Stimulated activated naive CD4-positive, alpha-beta T cell treated with Interleukin-2 at 50 U/mL for 16 hours (primary cell): ENCODE measurements at regions not wholly inside any gene's neighbourhood (a gene's known extent, or its start where the extent isn't known, plus 50 kb on each side); places are given as distances from the start of the nearest gene placed in this dataset.
"Not testable (repeated sequence)": the region's sequence is repeated elsewhere in the genome, so short reads cannot be mapped to it uniquely, and the experiment has no call there.

Experiments used
- DNase-seq: peaks from one replicate; lab custom pipeline; 2025; lab: John Stamatoyannopoulos, UW

DNA sequence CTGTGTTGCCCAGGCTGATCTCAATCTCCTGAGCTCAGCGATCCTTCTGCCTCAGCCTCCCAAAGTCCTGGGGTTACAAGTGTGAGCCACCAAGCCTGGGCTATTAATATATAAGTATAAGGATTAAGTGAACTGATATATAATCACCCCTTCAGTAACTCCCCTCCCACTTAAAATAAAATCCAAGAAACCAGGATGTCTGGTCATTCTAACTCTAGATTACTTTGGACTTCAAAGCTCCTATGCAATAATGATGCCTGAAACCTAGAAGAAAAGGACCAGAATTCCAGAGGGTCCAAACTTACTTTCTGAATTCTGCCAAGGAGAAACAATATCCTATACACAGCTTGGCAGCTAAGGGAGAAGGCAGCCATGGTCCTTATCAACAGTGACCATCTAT is 206.8 kb upstream of the ZNF217 start:
- no peak for DNase-seq

DNA sequence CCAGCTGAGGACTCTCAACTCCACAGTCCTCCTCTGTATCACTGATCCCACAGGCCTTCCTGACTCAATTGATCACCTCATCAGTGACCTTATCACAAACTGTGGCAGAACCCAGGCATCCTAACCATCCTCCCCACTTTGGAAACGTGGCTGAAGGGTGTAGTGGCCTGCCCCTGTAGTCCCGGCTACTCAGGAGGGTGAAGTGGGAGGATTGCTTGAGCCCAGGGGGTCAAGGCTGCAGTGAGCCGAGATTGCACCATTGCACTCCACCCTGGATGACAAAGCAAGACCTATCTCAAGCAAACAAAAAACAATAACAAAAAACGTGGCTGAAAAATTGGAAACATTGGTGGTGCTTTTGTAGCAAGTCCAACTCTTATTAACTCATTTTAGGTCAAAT is 203.4 kb upstream of the ZNF217 start:
- DNase-seq: no peak

DNA sequence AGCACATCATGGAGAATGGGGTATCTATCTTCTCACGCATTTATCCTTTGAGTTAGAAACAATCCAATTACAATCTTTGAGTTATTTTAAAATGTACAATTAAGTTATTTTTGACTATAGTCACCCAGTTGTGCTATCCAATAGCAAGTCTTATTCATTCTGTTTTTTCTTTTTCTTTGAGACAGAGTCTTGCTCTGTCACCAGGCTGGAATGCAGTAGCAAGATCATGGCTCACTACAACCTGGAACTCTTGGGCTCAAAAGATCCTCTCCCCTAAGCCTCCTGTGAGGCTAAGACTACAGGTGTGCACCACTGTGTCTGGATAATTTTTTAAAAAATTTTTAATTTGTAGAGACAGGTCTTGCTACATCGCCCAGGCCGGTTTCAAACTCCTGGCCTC is 201.5 kb upstream of the ZNF217 start:
- DNase-seq: no peak

DNA sequence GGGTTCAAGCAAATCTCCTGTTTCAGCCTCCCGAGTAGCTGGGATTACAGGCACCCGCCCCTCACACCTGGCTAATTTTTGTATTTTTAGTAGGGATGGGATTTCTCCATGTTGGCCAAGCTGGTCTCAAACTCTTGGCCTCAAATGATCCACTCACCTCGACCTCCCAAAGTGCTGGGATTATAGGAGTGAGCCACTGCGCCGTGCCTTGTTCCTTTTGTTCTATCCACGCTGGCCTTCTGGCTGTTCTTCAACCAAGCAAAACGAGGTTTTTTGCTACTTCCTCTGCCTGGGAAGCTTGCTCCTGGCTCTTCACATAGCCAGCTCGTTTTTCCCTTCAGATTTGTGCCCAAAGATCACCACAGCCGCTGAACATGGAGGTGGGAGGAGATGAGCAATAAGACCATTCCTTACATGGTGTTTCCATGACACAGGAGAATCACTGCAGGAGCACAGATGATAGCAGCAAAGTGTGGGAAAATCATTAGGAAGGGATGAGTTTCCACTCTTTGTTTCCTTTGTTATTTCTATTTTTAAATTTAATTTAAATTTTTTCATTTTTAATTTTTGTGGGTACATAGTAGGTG is 201.0 kb upstream of the ZNF217 start:
- DNase-seq: no peak

DNA sequence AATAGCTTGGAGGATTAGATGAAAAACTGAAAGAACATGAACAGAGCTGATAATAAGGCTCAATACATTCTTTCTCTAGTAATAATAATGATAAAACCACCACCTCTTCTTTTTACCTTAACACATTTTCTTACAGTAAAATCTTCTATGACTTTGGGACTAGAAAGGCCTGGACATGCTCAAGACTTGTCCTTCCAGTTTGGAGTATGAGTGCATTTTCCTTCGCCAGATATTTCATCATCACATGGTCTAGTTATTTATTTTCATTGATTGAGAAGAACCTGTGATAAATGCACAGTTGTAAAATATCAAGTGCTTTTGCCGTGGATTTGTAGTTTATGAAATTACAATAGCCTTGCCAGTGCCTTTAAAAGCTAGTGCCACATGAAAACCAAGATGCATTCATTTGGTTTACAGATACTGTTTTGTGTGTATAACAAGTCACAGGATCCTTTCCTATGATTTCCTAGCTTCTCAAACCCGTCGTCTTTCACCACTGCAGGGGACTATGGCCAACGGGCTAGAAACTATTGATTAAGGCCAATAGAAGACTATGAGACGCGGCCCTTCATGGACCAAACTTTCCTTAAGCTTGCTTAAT is 200.2 kb upstream of the ZNF217 start:
- DNase-seq: no peak

DNA sequence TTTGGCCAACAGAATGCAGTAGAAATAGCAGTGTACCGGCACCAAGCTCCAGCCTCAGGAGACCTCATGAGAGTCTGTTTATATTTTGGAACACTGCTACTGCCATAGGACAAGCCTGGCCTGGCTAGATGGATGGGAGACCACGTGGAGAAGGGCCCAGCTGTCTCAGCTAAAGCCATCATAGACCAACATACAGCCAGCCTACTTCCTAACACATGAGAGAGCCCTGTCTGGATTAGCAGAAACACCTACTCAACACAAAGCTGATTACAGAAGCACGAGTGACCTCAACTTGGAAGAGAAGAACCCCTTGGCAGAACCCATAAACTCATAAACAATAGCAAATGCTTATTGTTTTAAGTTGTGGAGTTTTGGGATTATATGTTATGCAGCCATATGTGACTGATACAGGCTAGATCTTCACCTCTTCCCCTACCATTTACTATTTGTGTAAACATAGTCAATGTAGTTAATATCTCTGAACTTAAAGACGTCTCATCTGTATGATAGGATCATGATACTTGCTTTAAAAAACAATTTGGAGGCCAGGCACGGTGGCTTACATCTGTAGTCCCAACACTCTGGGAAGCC is 199.4 kb upstream of the ZNF217 start:
- no peak for DNase-seq

DNA sequence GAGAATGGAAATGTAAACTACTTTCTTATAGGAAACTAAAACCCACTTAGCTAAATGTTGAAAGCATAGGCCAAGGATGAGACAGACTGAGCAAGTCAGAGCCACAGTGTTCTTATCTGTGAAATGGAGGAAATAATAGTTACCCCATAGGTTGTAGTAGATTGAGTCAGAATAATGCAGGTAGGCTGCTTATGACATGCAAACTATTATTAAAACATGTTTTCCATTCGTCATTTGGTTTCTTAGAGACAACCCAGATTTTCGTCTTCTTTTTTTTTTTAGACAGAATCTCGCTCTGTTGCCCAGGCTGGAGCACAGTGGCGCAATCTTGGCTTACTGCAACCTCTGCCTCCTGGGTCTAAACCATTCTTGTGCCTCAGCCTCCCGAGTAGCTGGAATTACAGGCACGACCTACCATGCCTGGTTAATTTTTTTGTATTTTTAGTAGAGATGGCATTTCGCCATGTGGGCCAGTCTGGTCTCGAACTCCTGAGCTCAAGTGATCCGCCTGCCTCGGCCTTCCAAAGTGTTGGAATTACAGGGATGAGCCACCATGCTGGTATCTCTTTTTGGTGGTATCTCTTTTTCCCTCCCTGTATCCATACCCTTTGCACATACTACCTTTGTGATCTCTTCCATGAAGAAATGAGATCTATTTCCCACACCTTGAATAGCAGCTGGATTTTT is 196.5 kb upstream of the ZNF217 start:
- no peak for DNase-seq

DNA sequence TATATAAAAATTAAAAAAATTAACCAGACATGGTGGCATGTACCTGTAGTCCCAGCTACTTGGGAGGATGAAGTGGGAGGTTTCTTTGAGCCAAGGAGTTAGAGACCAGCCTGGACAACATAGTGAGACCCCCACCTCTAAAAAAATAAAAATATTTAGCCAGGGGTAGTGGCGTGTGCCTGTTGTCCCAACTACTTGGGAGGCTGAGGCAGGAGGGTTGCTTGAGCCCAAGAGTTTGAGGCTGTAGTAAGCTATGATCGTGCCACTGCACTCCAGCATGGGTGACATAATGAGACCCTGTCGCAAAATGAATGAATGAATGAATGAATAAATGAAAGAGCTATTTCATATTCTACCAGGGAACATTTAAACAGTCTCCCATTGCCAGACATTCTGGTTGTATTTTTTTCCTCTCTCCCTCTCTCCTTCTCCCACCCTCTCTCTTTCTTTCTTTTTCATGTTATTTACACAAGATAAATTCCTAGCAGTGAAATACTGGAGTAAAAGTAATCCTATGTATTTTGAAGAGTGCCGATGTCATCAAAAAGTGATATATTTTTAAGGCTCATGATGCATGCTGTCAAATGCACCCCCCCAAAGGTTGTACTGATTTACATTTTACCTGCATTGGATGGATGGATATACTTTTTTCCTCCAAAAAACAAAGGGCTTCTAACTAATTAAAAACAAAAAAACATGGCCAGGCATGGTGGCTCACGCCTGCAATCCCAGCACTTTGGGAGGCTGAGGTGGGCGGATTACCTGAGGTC is 194.8 kb upstream of the ZNF217 start:
- DNase-seq: no peak

DNA sequence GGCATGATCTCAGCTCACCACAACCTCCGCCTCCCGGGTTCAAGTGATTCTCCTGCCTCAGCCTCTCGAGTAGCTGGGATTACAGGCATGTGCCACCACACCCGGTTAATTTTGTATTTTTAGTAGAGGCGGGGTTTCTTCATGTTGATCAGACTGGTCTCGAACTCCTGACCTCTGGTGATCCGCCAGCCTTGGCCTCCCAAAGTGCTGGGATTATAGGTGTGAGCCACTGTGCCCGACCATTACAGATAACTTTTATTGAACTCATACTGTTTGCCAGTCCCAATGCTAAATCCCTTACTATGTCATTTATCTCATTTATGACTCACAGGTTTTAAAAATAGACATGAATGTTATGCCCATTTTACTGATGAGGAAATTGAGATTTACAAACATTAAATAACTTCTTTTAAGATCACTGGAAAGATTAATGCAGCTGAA is 193.9 kb upstream of the ZNF217 start:
- not testable (repeated sequence) for DNase-seq

DNA sequence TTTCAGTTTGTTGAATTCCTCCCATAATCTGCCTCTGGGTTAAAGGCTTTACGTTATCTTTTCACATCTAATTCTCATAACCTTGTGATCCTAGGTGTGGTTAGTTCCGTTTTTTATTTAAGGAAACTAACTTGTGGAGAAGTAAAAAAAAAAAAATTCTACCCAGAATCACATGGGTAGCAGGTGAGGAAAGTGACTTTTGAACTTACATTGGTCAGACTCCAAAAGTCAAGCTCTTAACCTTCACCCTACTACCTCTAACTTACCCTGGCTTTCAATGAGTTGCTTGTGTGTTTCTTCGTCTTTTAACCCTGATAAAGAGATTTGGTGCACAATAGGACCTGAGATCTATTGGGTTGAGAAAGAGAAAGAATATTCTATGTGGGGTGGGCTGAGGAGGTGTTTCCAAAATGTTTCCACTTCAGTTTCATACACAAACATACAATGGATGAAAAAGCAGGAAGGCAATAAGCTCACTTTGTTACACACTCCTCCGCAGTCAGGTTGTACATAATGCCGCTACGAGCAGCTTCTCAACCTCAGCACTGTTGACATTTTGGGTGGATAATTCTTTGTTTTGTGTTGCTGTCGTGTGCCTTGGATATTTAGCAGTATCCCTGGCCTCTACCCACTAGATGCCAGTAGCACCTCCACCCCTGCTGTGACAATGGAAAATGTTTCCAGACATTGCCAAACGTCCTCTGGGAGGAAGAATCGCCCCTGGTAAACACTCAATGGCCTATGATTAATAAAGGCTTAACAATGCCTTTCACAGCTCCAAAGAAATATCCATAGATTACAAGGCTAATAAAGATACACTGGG is 193.0 kb upstream of the ZNF217 start:
- DNase-seq: no peak

DNA sequence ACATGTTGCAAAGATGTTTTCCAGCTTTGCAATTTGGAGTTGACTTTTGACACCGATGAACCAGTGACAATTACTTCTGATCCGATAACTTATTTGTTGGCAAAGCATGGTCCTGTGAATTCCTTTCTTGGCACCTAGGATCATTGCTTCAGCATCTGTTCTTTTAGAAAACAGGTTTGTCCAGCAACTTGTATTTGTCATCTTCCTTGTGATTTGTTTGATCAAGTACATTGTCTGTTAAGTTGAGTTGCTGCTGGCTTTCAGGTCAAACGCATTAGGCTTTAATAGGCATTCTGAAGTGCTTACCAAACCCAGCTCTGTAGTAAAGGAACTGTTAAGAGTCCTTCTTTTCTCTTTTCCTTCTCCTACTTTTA is 192.4 kb upstream of the ZNF217 start:
- DNase-seq: no peak

DNA sequence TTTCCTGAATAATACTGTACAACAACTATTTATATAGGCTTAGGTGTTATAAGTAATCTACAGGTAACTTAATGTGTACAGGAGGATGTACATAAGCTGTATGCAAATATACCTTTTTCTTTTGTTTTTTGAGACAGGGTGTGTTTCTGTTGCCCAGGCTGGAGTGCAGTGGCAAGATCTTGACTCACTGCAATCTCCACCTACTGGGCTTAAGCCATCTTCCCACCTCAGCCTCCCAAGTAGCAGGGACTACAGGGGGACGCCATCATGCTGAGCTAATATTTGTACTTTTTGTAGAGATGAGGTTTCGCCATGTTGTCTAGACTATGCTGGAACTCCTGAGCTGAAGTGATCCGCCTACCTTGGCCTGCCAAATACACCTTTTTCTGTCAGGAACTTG is 191.7 kb upstream of the ZNF217 start:
- no peak for DNase-seq

DNA sequence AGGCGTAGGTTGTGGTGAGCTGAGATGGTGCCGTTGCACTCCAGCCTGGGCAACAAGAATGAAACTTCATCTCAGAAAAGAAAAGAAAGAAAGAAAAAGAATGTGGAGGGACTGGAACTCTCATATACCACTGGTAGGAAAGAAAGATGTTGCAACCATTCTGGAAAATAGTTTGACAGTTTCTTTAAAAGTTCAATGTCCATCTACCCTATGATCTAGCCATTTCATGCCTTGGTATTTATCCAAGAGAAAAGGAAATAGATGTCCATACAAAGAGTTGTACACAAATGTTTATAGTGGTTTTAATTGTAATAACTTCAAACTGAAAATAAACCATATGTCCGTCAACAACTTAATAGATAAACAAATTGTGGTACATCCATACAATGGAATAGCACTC is 190.1 kb upstream of the ZNF217 start:
- DNase-seq: no peak

DNA sequence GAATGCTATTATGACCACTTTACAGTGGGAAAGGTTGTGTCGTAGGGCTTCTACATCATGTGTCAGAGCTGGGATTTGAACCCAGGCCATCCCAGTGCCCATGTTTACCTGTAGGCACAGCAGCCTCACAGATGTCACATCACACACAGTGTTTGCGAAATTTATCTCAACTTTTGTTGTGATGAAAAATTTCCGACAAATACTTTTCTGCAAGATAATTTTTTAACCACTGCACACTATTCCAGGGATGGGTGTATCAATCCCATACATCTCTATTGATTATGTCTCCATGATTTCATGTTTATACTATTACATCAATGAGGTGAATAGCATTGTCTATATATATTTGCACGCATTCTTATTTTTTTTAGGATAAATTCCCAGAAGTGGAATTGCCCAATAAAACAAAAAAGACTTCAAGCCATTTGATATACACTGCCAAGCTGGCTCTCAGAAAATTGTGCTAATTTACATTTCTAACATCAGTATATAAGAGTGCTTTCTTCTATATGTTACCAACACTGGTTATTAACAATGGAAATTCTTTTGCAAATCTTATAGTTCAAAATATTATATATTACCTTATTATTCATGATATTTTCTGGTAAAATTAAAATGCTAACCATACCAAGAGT is 189.1 kb upstream of the ZNF217 start:
- no peak for DNase-seq

DNA sequence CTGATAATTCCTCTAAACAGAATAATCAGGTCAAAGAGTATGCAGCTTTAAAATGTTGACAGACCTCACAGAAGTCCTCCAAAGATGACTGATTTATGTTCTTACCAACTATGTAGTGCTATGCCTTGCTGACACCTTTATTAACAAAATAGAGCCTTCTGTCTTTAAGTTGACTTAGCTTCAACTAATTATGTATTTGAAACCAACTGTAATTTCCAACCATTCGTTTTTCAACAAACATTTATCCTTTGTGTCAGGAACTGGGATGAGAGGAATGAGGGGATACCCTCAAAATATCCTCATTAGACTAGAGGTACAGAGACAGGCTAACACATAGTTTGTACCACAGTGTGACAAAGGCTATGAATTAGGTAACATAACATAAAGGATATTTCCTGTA is 186.2 kb upstream of the ZNF217 start:
- no peak for DNase-seq

DNA sequence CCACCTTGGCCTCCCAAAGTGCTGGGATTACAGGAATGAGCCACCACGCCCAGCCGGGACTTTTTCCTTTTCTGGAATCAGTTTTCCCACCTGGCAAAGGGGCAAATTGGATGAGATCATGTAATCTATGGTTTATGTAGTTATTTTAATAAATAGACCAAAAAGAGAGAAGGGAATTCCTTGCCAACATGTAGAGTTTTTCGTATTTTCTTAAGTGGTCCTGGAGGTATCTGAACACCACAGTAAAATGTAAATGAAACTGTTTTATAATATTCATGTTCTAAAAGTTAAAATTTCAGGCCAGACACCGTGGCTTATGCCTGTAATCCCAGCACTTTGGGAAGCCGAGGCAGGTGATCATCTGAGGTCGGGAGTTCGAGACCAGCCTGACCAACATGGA is 185.1 kb upstream of the ZNF217 start:
- DNase-seq: no peak

DNA sequence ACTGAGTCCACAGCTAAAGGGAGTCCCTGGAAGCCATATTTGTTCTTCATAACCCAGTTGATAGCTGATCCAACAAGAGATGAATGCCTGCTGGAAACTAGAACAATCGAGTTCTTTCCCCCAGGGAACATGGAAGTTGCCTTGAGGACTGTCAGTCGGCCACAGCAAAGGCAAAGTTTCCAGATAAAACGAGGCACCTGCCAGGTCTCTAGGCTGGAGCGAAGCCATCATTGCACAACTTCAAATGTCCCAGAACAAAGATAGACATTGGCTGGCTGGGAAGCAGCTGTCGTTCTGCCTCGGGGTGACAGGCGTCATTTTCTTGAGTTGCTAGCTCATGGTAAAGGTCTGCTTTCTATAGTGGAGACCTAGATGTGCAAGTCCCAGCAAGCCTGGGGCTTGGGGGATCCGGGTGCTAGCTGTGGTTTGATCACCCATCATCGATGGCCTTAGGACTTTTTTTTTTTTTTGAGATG is 184.4 kb upstream of the ZNF217 start:
- DNase-seq: no peak

DNA sequence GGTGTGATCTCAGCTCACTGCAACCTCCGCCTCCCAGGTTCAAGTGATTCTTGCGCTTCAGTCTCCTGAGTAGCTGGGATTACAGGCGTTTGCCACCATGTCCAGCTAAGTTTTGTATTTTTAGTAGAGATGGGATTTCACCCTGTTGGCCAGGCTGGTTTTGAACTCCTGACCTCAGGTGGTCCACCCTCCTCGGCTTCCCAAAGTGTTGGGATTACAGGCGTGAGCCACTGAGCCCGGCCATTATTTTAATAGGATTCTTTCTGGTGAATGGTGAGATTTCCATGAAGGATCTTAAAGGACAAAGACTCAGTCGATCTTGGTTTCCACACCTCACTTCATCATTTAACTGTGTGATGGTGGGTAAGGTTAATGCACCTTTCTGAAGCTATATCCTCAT is 183.8 kb upstream of the ZNF217 start:
- not testable (repeated sequence) for DNase-seq

DNA sequence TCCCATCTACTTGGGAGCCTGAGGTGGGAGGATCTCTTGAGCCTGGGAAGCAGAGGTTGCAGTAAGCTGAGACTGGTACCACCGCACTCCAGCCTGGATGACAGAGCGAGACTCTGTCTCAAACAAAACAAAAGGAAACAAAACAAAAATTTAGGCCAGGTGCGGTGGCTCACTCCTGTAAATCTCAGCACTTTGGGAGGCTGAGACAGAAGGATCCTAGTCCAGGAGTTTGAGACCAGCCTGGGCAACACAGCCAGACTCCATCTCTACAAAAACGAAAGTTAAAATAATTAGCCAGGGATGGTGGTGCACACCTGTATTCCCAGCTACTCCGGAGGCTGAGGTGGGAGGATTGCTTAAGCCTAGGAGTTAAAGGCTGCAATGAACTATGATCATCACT is 183.2 kb upstream of the ZNF217 start:
- DNase-seq: no peak

DNA sequence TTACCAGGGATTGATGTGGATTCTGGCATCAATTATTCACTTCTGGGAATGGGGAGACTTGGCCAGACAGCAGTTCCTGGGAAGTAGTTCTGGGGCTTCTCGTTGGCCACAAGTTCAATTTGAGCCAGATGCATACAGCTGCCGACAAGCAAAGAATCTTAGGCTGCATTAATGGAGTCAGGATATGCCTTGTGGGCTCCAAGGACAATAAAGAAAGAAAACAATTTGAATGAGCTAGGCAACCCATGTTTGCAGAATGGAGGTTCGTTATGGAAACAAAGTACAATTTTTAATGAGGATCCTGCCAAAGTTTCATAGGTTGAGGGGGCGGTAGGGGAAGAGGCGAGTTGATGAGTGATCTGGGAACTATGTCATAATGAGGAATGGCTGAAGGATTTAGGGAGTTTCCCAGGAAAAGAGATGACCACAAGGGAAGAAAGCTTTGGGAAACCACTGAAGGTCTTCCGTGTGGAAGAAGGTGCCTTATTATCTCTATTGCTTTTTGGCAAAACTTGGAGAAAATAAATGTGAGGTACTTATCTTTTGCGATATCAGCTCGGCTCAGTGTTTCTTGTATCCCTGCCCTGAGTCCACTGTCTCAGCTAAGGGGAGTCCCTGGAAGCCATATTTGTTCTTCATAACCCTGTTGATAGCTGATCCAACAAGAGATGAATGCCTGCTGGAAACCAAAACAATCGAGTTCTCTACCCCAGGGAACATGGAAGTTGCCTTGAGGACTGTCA is 181.0 kb upstream of the ZNF217 start:
- DNase-seq: no peak
